ENCODE measurements at regions not wholly inside any gene's neighbourhood (a gene's known extent, or its start where the extent isn't known, plus 50 kb on each side); places are given as distances from the start of the nearest gene placed in this dataset.
"Not testable (repeated sequence)": the region's sequence is repeated elsewhere in the genome, so short reads cannot be mapped to it uniquely, and the experiment has no call there.

GRCh38 chr17:71485426-71485825, 635.4 kb upstream of the SOX9 start:
- no peak for DNase-seq (ENCODE audit: low spot score)

- DNase-seq (ENCODE audit: low spot score), result no peak
Measured at GRCh38 chr17:71486261-71486660, 634.6 kb upstream of the SOX9 start.

- no peak for DNase-seq (ENCODE audit: low spot score)
Measured at GRCh38 chr17:71488851-71489250, 632.0 kb upstream of the SOX9 start.

GRCh38 chr17:71494062-71494855, 626.6 kb upstream of the SOX9 start:
- no peak for DNase-seq (ENCODE audit: low spot score)

- DNase-seq (ENCODE audit: low spot score), result no peak
Measured at GRCh38 chr17:71495420-71495819, 625.4 kb upstream of the SOX9 start.

GRCh38 chr17:71496552-71496951, 624.3 kb upstream of the SOX9 start:
- no peak for DNase-seq (ENCODE audit: low spot score)

GRCh38 chr17:71500761-71501555, 619.9 kb upstream of the SOX9 start:
- no peak for DNase-seq (ENCODE audit: low spot score)

GRCh38 chr17:71501711-71502110, 619.1 kb upstream of the SOX9 start:
- DNase-seq (ENCODE audit: low spot score), result no peak

- no peak for DNase-seq (ENCODE audit: low spot score)
Measured at GRCh38 chr17:71502443-71502842, 618.4 kb upstream of the SOX9 start.

GRCh38 chr17:71503710-71504465, 616.9 kb upstream of the SOX9 start:
- DNase-seq (ENCODE audit: low spot score), result no peak

- no peak for DNase-seq (ENCODE audit: low spot score)
Measured at GRCh38 chr17:71505200-71505599, 615.6 kb upstream of the SOX9 start.

GRCh38 chr17:71505981-71506380, 614.8 kb upstream of the SOX9 start:
- no peak for DNase-seq (ENCODE audit: low spot score)

GRCh38 chr17:71511266-71511995, 609.4 kb upstream of the SOX9 start:
- no peak for DNase-seq (ENCODE audit: low spot score)

- DNase-seq (ENCODE audit: low spot score), result not testable (repeated sequence)
Measured at GRCh38 chr17:71513725-71514124, 607.1 kb upstream of the SOX9 start.

- DNase-seq (ENCODE audit: low spot score), result no peak
Measured at GRCh38 chr17:71516149-71516548, 604.7 kb upstream of the SOX9 start.

GRCh38 chr17:71519285-71519684, 601.5 kb upstream of the SOX9 start:
- DNase-seq (ENCODE audit: low spot score), result no peak

- DNase-seq (ENCODE audit: low spot score), result no peak
Measured at GRCh38 chr17:71521724-71522123, 599.1 kb upstream of the SOX9 start.

- no peak for DNase-seq (ENCODE audit: low spot score)
Measured at GRCh38 chr17:71522383-71522782, 598.4 kb upstream of the SOX9 start.

GRCh38 chr17:71527311-71527710, 593.5 kb upstream of the SOX9 start:
- DNase-seq (ENCODE audit: low spot score), result no peak

GRCh38 chr17:71528210-71528609, 592.6 kb upstream of the SOX9 start:
- no peak for DNase-seq (ENCODE audit: low spot score)

- DNase-seq (ENCODE audit: low spot score), result no peak
Measured at GRCh38 chr17:71530248-71530647, 590.6 kb upstream of the SOX9 start.

- no peak for DNase-seq (ENCODE audit: low spot score)
Measured at GRCh38 chr17:71535321-71535720, 585.5 kb upstream of the SOX9 start.

Data from putamen (tissue), 1 donor.